ENCODE measurements at regions not wholly inside any gene's neighbourhood (a gene's known extent, or its start where the extent isn't known, plus 50 kb on each side); places are given as distances from the start of the nearest gene placed in this dataset.

- no peak for DNase-seq (ENCODE audit: low spot score)
Observed at GRCh38 chr2:53259395-53260009, 508.1 kb upstream of the CHAC2 start.

GRCh38 chr2:53257287-53257686 is 510.3 kb upstream of the CHAC2 start:
- DNase-seq (ENCODE audit: low spot score), result no peak

DNA sequence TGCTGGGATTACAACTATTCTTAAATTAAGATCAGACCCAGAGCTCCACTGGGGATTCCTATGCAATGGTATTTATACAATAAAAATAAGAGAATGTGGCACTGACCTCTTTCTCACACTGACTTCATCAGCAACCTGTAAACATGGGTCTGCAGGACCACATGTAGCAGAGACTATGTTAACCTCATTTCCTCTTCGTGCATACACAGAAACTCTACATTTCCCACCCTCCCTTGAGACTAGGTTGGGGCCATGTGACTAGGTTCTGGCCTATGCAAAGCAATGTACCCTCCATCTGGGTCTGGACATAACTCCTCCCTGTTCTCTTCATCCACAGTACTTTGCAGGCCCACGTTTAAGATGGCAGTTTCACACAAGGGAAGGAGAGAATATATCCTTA is 514.4 kb upstream of the CHAC2 start:
- no peak for DNase-seq (ENCODE audit: low spot score)

- DNase-seq (ENCODE audit: low spot score), result no peak
Observed at GRCh38 chr2:53252115-53252514, 515.5 kb upstream of the CHAC2 start.

GRCh38 chr2:53247956-53248735 is 519.5 kb upstream of the CHAC2 start:
- DNase-seq (ENCODE audit: low spot score), result no peak

DNA sequence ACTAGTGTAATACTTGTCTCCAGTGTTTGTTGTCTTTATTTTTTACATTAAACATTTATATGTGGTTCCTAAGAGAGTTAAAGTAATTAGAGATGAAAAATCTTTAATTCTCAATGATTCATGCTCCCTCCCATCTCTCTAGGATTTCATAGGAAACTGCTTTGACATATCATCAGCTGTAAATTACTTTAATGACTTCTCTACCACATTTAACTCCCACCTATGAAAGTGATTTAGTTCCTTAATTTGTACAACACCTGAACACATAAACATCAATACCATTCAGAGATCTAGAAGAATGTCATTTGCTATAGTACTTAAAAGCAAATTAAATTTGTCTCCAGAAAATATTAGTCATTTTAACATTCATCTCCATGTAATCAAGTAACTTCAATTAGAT is 524.2 kb upstream of the CHAC2 start:
- DNase-seq (ENCODE audit: low spot score), result no peak

- DNase-seq (ENCODE audit: low spot score), result no peak
Observed at GRCh38 chr2:53242090-53242489, 525.5 kb upstream of the CHAC2 start.

DNA sequence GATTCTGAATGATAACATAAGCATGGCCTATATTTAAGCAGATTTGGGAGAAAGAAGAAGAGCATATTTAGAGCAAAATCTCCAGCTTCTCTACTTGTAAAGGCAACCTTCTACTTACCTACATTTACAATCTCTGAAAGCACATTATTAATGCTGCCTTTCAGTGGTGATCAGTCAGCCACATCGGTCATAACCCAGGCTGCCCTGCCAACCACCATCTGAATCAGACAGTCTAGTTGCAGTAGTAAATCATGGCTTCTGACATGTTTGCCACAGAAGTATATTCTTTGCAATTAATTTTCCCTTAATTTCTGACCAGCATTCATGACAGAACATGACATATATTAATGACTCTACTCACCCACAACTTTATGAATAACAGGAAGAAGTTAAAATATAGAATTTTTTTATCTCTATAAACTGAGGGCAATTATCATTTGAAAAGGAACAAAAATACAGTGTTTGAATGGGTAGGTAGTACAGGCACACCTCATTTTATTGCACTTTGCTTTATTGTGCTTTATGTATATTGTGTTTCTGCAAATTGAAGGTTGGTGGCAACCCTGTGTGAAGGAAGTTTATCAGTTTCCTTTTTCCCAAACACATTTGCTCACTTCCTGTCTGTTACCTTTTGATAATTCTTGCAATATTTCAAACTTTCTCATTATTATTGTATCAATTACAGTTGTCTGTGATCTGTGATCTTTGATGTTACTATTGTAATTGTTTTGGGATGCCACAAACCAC is 531.6 kb upstream of the CHAC2 start:
- DNase-seq (ENCODE audit: low spot score), result peak; percentile 16

- peak; percentile 55 for DNase-seq (ENCODE audit: low spot score)
Observed at GRCh38 chr2:53234548-53234903, 533.1 kb upstream of the CHAC2 start.

DNA sequence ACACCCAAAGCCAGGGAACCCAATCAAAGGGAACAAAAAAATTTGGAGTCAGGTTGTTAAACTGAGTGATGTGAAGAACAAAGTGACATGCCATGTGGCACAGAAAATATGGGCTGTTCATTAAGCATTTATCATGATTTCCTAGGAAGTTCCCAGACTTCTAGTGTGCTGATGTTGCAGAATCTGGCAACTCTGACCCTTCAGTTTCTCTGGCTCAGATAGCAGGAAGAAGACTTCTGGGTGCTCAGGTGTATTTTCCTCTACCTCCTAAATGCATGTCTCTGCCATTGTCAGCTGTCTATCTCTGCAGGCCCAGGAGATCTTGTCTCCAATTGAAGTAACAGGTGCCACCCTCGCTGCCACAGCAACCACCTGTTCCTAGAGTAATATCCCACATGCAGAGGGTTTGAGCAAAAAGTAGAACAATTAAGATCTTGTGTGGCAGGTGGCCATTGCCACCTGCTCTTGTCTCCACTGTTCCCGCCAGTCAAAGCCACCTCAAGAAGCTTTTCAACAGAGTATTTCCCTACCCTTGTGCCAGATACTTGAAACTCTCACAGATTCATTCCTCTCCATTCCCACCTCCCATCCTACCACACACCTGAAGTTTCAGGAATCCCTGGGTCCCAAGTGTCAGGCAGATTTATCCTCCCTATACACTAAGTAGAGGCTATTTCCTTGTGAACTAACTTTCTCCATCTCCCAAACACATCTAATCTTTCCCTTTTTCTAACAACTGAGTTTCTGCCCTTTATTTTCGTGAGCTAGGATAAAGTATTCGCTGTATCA is 533.7 kb upstream of the CHAC2 start:
- no peak for DNase-seq (ENCODE audit: low spot score)

GRCh38 chr2:53231908-53232307 is 535.7 kb upstream of the CHAC2 start:
- no peak for DNase-seq (ENCODE audit: low spot score)

GRCh38 chr2:53230691-53231090 is 536.9 kb upstream of the CHAC2 start:
- no peak for DNase-seq (ENCODE audit: low spot score)

GRCh38 chr2:53227535-53227934 is 540.1 kb upstream of the CHAC2 start:
- DNase-seq (ENCODE audit: low spot score), result no peak

- no peak for DNase-seq (ENCODE audit: low spot score)
Observed at GRCh38 chr2:53220969-53221368, 546.6 kb upstream of the CHAC2 start.

DNA sequence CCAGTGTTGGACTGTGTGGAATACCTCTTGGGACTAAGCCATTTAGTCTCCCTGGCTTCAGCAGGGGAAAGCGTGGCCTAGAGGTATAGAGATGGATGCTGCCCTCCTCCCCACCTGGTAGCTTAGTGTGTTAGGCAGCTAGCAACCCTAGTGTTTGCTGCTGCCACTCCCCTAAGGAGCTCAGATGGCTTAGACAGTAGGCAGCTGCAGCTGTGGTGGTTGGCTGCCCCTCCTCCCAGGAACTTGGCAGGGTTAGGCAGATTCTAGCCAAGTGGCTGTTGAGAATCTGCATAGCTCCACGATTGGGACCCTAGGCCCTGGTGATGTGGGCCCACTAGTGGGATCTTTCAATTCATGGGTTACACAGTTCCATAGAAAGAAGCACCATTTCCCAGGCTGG is 550.4 kb upstream of the CHAC2 start:
- no peak for DNase-seq (ENCODE audit: low spot score)

GRCh38 chr2:53216805-53217204 is 550.8 kb upstream of the CHAC2 start:
- no peak for DNase-seq (ENCODE audit: low spot score)

DNA sequence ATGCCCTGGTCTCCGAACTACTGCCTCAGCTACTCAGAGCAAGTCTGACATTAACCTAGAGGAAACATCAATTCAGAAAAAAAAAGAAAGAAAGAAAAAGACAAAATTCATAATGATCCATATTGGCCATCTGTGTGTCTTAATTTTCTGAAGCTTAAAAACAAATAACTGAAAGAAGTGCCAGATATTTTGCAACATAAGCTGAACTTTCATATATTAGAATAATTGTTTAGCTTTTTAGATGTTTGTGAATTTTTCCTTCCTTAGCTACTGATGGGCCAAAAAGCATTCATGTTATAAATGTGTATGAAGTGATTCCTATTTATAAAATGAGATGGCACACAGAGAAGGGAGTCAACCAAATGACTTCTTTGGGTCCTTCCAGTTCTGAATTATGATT is 555.0 kb upstream of the CHAC2 start:
- no peak for DNase-seq (ENCODE audit: low spot score)

DNA sequence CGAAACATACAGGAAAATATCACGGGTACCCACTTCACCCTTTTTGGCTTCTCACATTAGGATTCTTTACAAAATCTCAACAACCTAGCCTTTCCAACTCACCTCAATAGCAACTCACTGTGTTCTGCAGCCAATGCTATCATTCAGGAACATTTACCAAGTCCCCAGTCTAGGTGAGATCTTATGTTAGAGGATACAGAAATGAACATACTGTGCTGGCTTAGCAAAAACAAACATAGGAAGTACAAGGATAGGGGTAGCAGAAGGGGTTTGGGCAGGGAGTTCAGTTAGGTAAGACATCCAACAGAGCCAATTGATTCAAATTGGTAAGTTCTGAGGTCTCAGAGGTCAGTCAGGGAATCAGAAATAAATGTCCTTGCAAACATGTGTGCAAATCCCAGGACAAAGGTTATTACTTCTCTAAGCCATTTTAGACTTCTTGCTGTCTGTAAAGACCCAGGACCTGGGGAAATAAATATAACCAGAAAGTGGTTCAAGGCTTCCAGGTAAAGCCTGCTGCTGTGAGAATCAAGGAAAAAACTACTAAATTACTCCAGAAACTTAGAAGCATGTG is 556.3 kb upstream of the CHAC2 start:
- DNase-seq (ENCODE audit: low spot score), result no peak

GRCh38 chr2:53210538-53210937 is 557.1 kb upstream of the CHAC2 start:
- peak; percentile 19 for DNase-seq (ENCODE audit: low spot score)

DNA sequence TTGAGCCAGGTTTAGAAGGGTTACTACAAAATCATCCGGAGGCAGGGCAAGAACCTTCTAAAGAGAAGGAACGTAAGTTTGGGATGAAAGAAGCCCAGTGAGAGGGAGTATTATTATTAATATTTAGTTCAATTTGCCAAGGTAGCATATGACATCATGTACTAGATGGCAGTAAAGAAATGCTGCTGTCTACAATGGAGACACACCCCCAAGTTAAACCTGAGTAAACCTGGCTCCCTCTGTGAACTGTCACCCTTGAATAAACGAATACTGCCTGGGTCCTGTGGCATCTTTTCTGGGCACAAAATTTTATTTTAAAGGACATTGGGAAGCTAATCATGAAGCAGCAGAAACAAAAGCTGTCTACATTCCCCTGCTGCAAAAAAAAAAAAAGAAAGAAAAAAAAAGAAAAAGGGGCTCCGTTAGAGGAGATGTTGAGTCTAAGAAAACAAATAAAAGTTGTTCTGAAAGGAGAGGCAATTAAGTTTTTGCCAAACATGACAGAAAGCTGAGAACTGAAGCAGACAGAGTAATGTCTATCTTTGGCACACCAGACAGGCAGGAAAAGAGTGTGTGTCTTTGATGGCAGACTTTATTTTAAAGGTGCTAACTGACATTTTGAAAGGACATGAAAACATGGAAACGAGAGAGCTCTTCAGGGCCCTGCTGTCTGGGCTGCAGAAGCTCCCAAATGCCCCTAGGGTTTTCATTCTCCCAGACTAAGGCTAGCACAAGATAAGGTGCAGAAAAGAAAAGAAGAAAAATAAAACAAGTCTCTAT is 557.7 kb upstream of the CHAC2 start:
- no peak for DNase-seq (ENCODE audit: low spot score)

GRCh38 chr2:53208815-53209214 is 558.8 kb upstream of the CHAC2 start:
- DNase-seq (ENCODE audit: low spot score), result no peak
